H9 (cell line): ENCODE measurements at regions not wholly inside any gene's neighbourhood (a gene's known extent, or its start where the extent isn't known, plus 50 kb on each side); places are given as distances from the start of the nearest gene placed in this dataset.
"Not testable (repeated sequence)": the region's sequence is repeated elsewhere in the genome, so short reads cannot be mapped to it uniquely, and the experiment has no call there.

ENCODE experiments used
- DNase-seq: peaks from one replicate; pipeline ENCODE4 v3.0.0-alpha.2; 2017
- H2AFZ ChIP-seq: one replicate; pipeline ENCODE4 v1.6.1; 2013; ENCODE audit warnings: mild to moderate bottlenecking, low read length, control low read depth, moderate library complexity
- H2AK5ac ChIP-seq: 2 replicates; pipeline ENCODE4 v1.6.1; 2013; ENCODE audit warnings: low read length, control low read depth, mixed read lengths; ENCODE audit not compliant: insufficient read length
- H2BK120ac ChIP-seq: one replicate; pipeline ENCODE4 v1.6.1; 2013; ENCODE audit warnings: low read depth, mild to moderate bottlenecking, low read length, control low read depth, inconsistent platforms; ENCODE audit not compliant: poor library complexity, severe bottlenecking
- H2BK12ac ChIP-seq: 2 replicates; pipeline ENCODE4 v1.6.1; 2013; ENCODE audit warnings: low read length, control low read depth, mixed read lengths, low read depth; ENCODE audit not compliant: insufficient read length
- H2BK15ac ChIP-seq: 2 replicates; pipeline ENCODE4 v1.6.1; 2013; ENCODE audit warnings: low read depth, low read length, control low read depth
- H2BK20ac ChIP-seq: one replicate; pipeline ENCODE4 v1.6.1; 2013; ENCODE audit warnings: low read depth, mild to moderate bottlenecking, low read length, control low read depth, inconsistent platforms; ENCODE audit not compliant: poor library complexity, severe bottlenecking
- H2BK5ac ChIP-seq: 2 replicates; pipeline ENCODE4 v1.6.1; 2013; ENCODE audit warnings: low read length, control low read depth, mixed read lengths; ENCODE audit not compliant: insufficient read length
- H3K14ac ChIP-seq: 2 replicates; pipeline ENCODE4 v1.6.1; 2013; ENCODE audit warnings: low read length, control low read depth; ENCODE audit not compliant: insufficient read depth
- H3K18ac ChIP-seq: 2 replicates; pipeline ENCODE4 v1.6.1; 2013; ENCODE audit warnings: low read depth, mild to moderate bottlenecking, mixed read lengths, low read length, control low read depth; ENCODE audit not compliant: insufficient read length
- H3K23ac ChIP-seq: 2 replicates; pipeline ENCODE4 v1.6.1; 2013; ENCODE audit warnings: low read length, control low read depth, mixed read lengths, low read depth; ENCODE audit not compliant: insufficient read length
- H3K23me2 ChIP-seq: 2 replicates; pipeline ENCODE4 v1.6.1; 2013; ENCODE audit warnings: low read depth, mild to moderate bottlenecking, mixed read lengths, low read length, control low read depth; ENCODE audit not compliant: insufficient read length, poor library complexity, severe bottlenecking
- H3K27ac ChIP-seq: 2 replicates; pipeline ENCODE4 v1.5.1; 2013; ENCODE audit warnings: low read length, control low read depth, mixed read lengths, low read depth; ENCODE audit not compliant: insufficient read length
- H3K27me3 ChIP-seq: 2 replicates; pipeline ENCODE4 v1.6.1; 2013; ENCODE audit warnings: low read length, control low read depth, inconsistent platforms; ENCODE audit not compliant: insufficient read depth
- H3K4ac ChIP-seq: 2 replicates; pipeline ENCODE4 v1.6.1; 2013; ENCODE audit warnings: low read depth, mild to moderate bottlenecking, control low read depth, inconsistent platforms, low read length, moderate library complexity
- H3K4me1 ChIP-seq: 2 replicates; pipeline ENCODE4 v1.6.1; 2013; ENCODE audit warnings: low read length, control low read depth, inconsistent platforms; ENCODE audit not compliant: insufficient read depth
- H3K4me2 ChIP-seq: 2 replicates; pipeline ENCODE4 v1.6.1; 2013; ENCODE audit warnings: low read length, control low read depth, mixed read lengths; ENCODE audit not compliant: insufficient read length, insufficient read depth
- H3K56ac ChIP-seq: 2 replicates; pipeline ENCODE4 v1.6.1; 2013; ENCODE audit warnings: low read depth, mild to moderate bottlenecking, mixed read lengths, low read length, control low read depth; ENCODE audit not compliant: insufficient read length
- H3K79me1 ChIP-seq: 2 replicates; pipeline ENCODE4 v1.6.1; 2013; ENCODE audit warnings: low read depth, mild to moderate bottlenecking, moderate library complexity, low read length, control low read depth, inconsistent platforms; ENCODE audit not compliant: insufficient read depth, poor library complexity, severe bottlenecking
- H3K79me2 ChIP-seq: 2 replicates; pipeline ENCODE4 v1.6.1; 2013; ENCODE audit warnings: low read length, control low read depth, inconsistent platforms; ENCODE audit not compliant: insufficient read depth
- H3K9ac ChIP-seq: 2 replicates; pipeline ENCODE4 v1.6.1; 2013; ENCODE audit warnings: low read length, control low read depth, mixed read lengths; ENCODE audit not compliant: insufficient read length; ENCODE audit errors: extremely low read depth
- H3K9me3 ChIP-seq: one replicate; pipeline ENCODE4 v1.6.1; 2013; ENCODE audit warnings: low read depth, low read length, inconsistent platforms; ENCODE audit not compliant: control insufficient read depth
- H3T11ph ChIP-seq: one replicate; pipeline ENCODE4 v1.6.1; 2013; ENCODE audit warnings: mild to moderate bottlenecking, low read length, control low read depth, inconsistent platforms
- H4K20me1 ChIP-seq: one replicate; pipeline ENCODE4 v1.6.1; 2013; ENCODE audit not compliant: control insufficient read depth, insufficient read length, insufficient read depth
- H4K5ac ChIP-seq: 2 replicates; pipeline ENCODE4 v1.6.1; 2013; ENCODE audit warnings: low read depth, mild to moderate bottlenecking, mixed read lengths, low read length, control low read depth; ENCODE audit not compliant: insufficient read length
- H4K8ac ChIP-seq: replicated peaks from 2 replicates; pipeline ENCODE4 v1.6.1; 2013; ENCODE audit warnings: low read length, control low read depth, mixed read lengths, low read depth; ENCODE audit not compliant: insufficient read length
- H4K91ac ChIP-seq: 2 replicates; pipeline ENCODE4 v1.6.1; 2013; ENCODE audit warnings: low read depth, mild to moderate bottlenecking, moderate library complexity, mixed read lengths, low read length, control low read depth; ENCODE audit not compliant: insufficient read length
- H3K27ac Mint-ChIP-seq, 3 experiments: 2 replicates in 2 of 3; 3 replicates in 1 of 3; pipeline ENCODE4 v1.8.0; 2020 to 2021; ENCODE audit warnings: mixed read lengths in 3 of 3, mild to moderate bottlenecking in 1 of 3, moderate library complexity in 1 of 3
- H3K27me3 Mint-ChIP-seq: 2 replicates; pipeline ENCODE4 v1.8.0; 2021; ENCODE audit warnings: low read depth, mild to moderate bottlenecking, moderate library complexity, mixed read lengths
- H3K36me3 Mint-ChIP-seq, 3 experiments: 2 replicates in 2 of 3; 3 replicates in 1 of 3; pipeline ENCODE4 v1.8.0; 2020 to 2021; ENCODE audit warnings: low read depth in 3 of 3, mixed read lengths in 3 of 3; ENCODE audit not compliant: insufficient read depth in 1 of 3
- H3K4me1 Mint-ChIP-seq, 2 experiments: 2 replicates each; pipeline ENCODE4 v1.8.0; 2020; ENCODE audit warnings: mixed read lengths in 2 of 2
- H3K4me3 Mint-ChIP-seq, 2 experiments: 2 replicates in 1 of 2; 3 replicates in 1 of 2; pipeline ENCODE4 v1.8.0; 2020 to 2021; ENCODE audit warnings: mild to moderate bottlenecking in 2 of 2, mixed read lengths in 2 of 2, moderate library complexity in 1 of 2
- H3K9me3 Mint-ChIP-seq, 2 experiments: 2 replicates in 1 of 2; 3 replicates in 1 of 2; pipeline ENCODE4 v1.8.0; 2020; ENCODE audit warnings: mild to moderate bottlenecking in 2 of 2, mixed read lengths in 2 of 2, moderate library complexity in 1 of 2
- WGBS: extraction: QIAGEN DNeasy Blood & Tissue Kit; methylation state at CpG from one replicate; pipeline ENCODE4 v1.1.7; 2013; ENCODE audit warnings: missing lambda C conversion rate, low lambda C conversion rate, mixed read lengths; ENCODE audit not compliant: insufficient read length; ENCODE audit errors: extremely low coverage; 5-methylcytosine and 5-hydroxymethylcytosine counted together

GRCh38 chr3:125847966-125848365 is 121.0 kb upstream of the ROPN1B start:
- not testable (repeated sequence) for H3T11ph ChIP-seq, H3K23me2 ChIP-seq, H3K27me3 ChIP-seq, H2BK12ac ChIP-seq, H3K4me2 ChIP-seq, H2BK120ac ChIP-seq, H2AFZ ChIP-seq, H3K18ac ChIP-seq, H3K27ac ChIP-seq, H4K8ac ChIP-seq, H4K91ac ChIP-seq, H3K4me1 Mint-ChIP-seq, H3K9ac ChIP-seq, H4K5ac ChIP-seq, H2BK5ac ChIP-seq, H3K4ac ChIP-seq, H3K4me1 ChIP-seq, H4K20me1 ChIP-seq, H3K9me3 ChIP-seq, H3K56ac ChIP-seq, H2BK20ac ChIP-seq, H2BK15ac ChIP-seq, H2AK5ac ChIP-seq, DNase-seq, H3K79me1 ChIP-seq, H3K14ac ChIP-seq, H3K23ac ChIP-seq, H3K79me2 ChIP-seq, H3K4me3 Mint-ChIP-seq
- peak overlapping the region in 1 of 3 experiments; percentile 91; a peak in 1 of 7 replicates for H3K27ac Mint-ChIP-seq
- peaks cover 39 to 42% of the 10 kb centered on the region in 2 experiments for H3K9me3 Mint-ChIP-seq
- peaks cover 16% of the 10 kb centered on the region for H3K27me3 Mint-ChIP-seq
- WGBS, result no CpG with 5 or more reads among the region's 15 CpGs
- H3K36me3 Mint-ChIP-seq, result peaks cover 26 to 62% (median 31%) of the 10 kb centered on the region in 3 experiments

- WGBS, result no CpG with 5 or more reads among the region's 2 CpGs
- not testable (repeated sequence) for H3K27ac Mint-ChIP-seq, H3K4me2 ChIP-seq
These were observed 114.0 kb upstream of the ROPN1B start for GRCh38 chr3:125855006-125855405.

More at GRCh38 chr3:125855006-125855405, 114.0 kb upstream of the ROPN1B start:
- not testable (repeated sequence) for H4K20me1 ChIP-seq, H3T11ph ChIP-seq, H3K79me1 ChIP-seq, H3K27me3 ChIP-seq, H3K4ac ChIP-seq, H4K91ac ChIP-seq, H2BK120ac ChIP-seq, H2AFZ ChIP-seq, H2BK15ac ChIP-seq, H3K27me3 Mint-ChIP-seq, H3K4me1 ChIP-seq, H3K23ac ChIP-seq, H3K79me2 ChIP-seq, H3K4me1 Mint-ChIP-seq, H4K5ac ChIP-seq, H3K9ac ChIP-seq, H3K56ac ChIP-seq, H2BK20ac ChIP-seq, H3K27ac ChIP-seq, H2BK5ac ChIP-seq, DNase-seq, H2AK5ac ChIP-seq, H3K14ac ChIP-seq, H3K9me3 ChIP-seq, H3K4me3 Mint-ChIP-seq, H3K23me2 ChIP-seq, H4K8ac ChIP-seq, H2BK12ac ChIP-seq, H3K18ac ChIP-seq
- Mint-ChIP-seq H3K9me3 (peaks cover 30 to 35% of the 10 kb centered on the region in 2 experiments), H3K36me3 (peaks cover 12 to 32% (median 17%) of the 10 kb centered on the region in 3 experiments)
